ENCODE measurements at regions not wholly inside any gene's neighbourhood (a gene's known extent, or its start where the extent isn't known, plus 50 kb on each side); places are given as distances from the start of the nearest gene placed in this dataset.

- Histone ChIP-seq H3K36me3 (replicated peaks in 1 of 2; ENCODE audit: control extremely low read depth in 1 of 2, control insufficient read depth in 1 of 2, extremely low read depth in 1 of 2, insufficient read depth in 2 of 2, low read length in 1 of 2) (no peaks in the 10 kb centered on the region), H3K79me2 (ENCODE audit: control insufficient read depth, insufficient read depth, low read length) (no peaks in the 10 kb centered on the region), H3K9ac (ENCODE audit: low read length) (no peak overlapping the region), H3K4me2 (replicated peaks; ENCODE audit: low read depth, low read length, poor library complexity, severe bottlenecking) (no peak overlapping the region), H3K4me1 (ENCODE audit: control insufficient read depth in 2 of 2, insufficient read depth in 2 of 2, low read length in 2 of 2) (no peaks in the 10 kb centered on the region), H2AFZ (ENCODE audit: insufficient read depth, low read depth, low read length, poor library complexity, severe bottlenecking) (no peak overlapping the region), H3K27me3 (replicated peaks in 1 of 4; ENCODE audit: control extremely low read depth in 1 of 4, control insufficient read depth in 3 of 4, insufficient read depth in 4 of 4, low read length in 3 of 4) (no peaks in the 10 kb centered on the region), H3K4me3 (ENCODE audit: control extremely low read depth in 1 of 5, extremely low read depth in 1 of 5, insufficient read depth in 1 of 5, low read depth in 2 of 5, low read length in 4 of 5) (no peak overlapping the region), H3K9me3 (ENCODE audit: control extremely low read depth in 1 of 3, control insufficient read depth in 2 of 3, insufficient read depth in 1 of 3, low read length in 2 of 3) (no peaks in the 10 kb centered on the region), H3K27ac (ENCODE audit: low read length in 2 of 2) (no peak overlapping the region), H4K20me1 (ENCODE audit: control insufficient read depth, insufficient read depth, low read length, poor library complexity, severe bottlenecking) (no peaks in the 10 kb centered on the region)
- CTCF ChIA-PET = no interaction called here
- Mint-ChIP-seq H3K4me1 (no peaks in the 10 kb centered on the region), H3K27me3 (no peaks in the 10 kb centered on the region), H3K4me3 (no peak overlapping the region), H3K27ac (no peak overlapping the region), H3K9me3 (ENCODE audit: insufficient read depth) (peaks cover 4% of the 10 kb centered on the region)
- WGBS (ENCODE audit: insufficient coverage) = 84% methylated on average over 2 of the region's 2 CpGs
- TF ChIP-seq EZH2 (IDR thresholded peaks at IDR 0.05; ENCODE audit: borderline replicate concordance, insufficient read depth, low read depth, low read length, poor library complexity, severe bottlenecking) = no peak
- TF ChIP-seq, protein P1, sequence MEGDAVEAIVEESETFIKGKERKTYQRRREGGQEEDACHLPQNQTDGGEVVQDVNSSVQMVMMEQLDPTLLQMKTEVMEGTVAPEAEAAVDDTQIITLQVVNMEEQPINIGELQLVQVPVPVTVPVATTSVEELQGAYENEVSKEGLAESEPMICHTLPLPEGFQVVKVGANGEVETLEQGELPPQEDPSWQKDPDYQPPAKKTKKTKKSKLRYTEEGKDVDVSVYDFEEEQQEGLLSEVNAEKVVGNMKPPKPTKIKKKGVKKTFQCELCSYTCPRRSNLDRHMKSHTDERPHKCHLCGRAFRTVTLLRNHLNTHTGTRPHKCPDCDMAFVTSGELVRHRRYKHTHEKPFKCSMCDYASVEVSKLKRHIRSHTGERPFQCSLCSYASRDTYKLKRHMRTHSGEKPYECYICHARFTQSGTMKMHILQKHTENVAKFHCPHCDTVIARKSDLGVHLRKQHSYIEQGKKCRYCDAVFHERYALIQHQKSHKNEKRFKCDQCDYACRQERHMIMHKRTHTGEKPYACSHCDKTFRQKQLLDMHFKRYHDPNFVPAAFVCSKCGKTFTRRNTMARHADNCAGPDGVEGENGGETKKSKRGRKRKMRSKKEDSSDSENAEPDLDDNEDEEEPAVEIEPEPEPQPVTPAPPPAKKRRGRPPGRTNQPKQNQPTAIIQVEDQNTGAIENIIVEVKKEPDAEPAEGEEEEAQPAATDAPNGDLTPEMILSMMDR (IDR thresholded peaks at IDR 0.05) = no peak
- ATAC-seq (ENCODE audit: low read depth) = no peak
- intact Hi-C loops (cut with micrococcal nuclease) = no loop called here
- no peak for DNase-seq
- POLR2A ChIA-PET = no interaction called here
These were observed 556.5 kb downstream of the LRFN5 start for GRCh38 chr14:42163136-42163535.

- Mint-ChIP-seq H3K4me3 (no peak overlapping the region), H3K9me3 (ENCODE audit: insufficient read depth) (no peaks in the 10 kb centered on the region), H3K27ac (no peak overlapping the region), H3K27me3 (no peaks in the 10 kb centered on the region), H3K4me1 (no peaks in the 10 kb centered on the region)
- Histone ChIP-seq H3K27me3 (replicated peaks in 1 of 4; ENCODE audit: control extremely low read depth in 1 of 4, control insufficient read depth in 3 of 4, insufficient read depth in 4 of 4, low read length in 3 of 4) (no peaks in the 10 kb centered on the region), H4K20me1 (ENCODE audit: control insufficient read depth, insufficient read depth, low read length, poor library complexity, severe bottlenecking) (no peaks in the 10 kb centered on the region), H3K27ac (ENCODE audit: low read length in 2 of 2) (no peak overlapping the region), H3K4me1 (ENCODE audit: control insufficient read depth in 2 of 2, insufficient read depth in 2 of 2, low read length in 2 of 2) (no peaks in the 10 kb centered on the region), H3K36me3 (replicated peaks in 1 of 2; ENCODE audit: control extremely low read depth in 1 of 2, control insufficient read depth in 1 of 2, extremely low read depth in 1 of 2, insufficient read depth in 2 of 2, low read length in 1 of 2) (no peaks in the 10 kb centered on the region), H3K4me3 (ENCODE audit: control extremely low read depth in 1 of 5, extremely low read depth in 1 of 5, insufficient read depth in 1 of 5, low read depth in 2 of 5, low read length in 4 of 5) (no peak overlapping the region), H3K9ac (ENCODE audit: low read length) (no peak overlapping the region), H3K79me2 (ENCODE audit: control insufficient read depth, insufficient read depth, low read length) (no peaks in the 10 kb centered on the region), H3K4me2 (replicated peaks; ENCODE audit: low read depth, low read length, poor library complexity, severe bottlenecking) (no peak overlapping the region), H2AFZ (ENCODE audit: insufficient read depth, low read depth, low read length, poor library complexity, severe bottlenecking) (no peak overlapping the region), H3K9me3 (ENCODE audit: control extremely low read depth in 1 of 3, control insufficient read depth in 2 of 3, insufficient read depth in 1 of 3, low read length in 2 of 3) (no peaks in the 10 kb centered on the region)
- intact Hi-C loops (cut with micrococcal nuclease) = no loop called here
- CTCF ChIA-PET = no interaction called here
- WGBS (ENCODE audit: insufficient coverage) = no CpG with 5 or more reads among the region's 2 CpGs
- DNase-seq (no peak), ATAC-seq (ENCODE audit: low read depth) (no peak)
- TF ChIP-seq, protein P1 (IDR thresholded peaks at IDR 0.05) = no peak
- no peak for TF ChIP-seq EZH2 (IDR thresholded peaks at IDR 0.05; ENCODE audit: borderline replicate concordance, insufficient read depth, low read depth, low read length, poor library complexity, severe bottlenecking)
- POLR2A ChIA-PET = no interaction called here
These were observed 552.5 kb downstream of the LRFN5 start for GRCh38 chr14:42159138-42159537.

Data from B cell (primary cell).